Right renal cortex interstitium (tissue), 3 donors: ENCODE measurements at regions not wholly inside any gene's neighbourhood (a gene's known extent, or its start where the extent isn't known, plus 50 kb on each side); places are given as distances from the start of the nearest gene placed in this dataset.

Experiments used
- DNase-seq, 3 donors: peaks; one replicate each; pipeline ENCODE4 v3.0.0-alpha.2; 2013; ENCODE audit warnings: low read depth in 3 of 3, low spot score in 2 of 3

DNA sequence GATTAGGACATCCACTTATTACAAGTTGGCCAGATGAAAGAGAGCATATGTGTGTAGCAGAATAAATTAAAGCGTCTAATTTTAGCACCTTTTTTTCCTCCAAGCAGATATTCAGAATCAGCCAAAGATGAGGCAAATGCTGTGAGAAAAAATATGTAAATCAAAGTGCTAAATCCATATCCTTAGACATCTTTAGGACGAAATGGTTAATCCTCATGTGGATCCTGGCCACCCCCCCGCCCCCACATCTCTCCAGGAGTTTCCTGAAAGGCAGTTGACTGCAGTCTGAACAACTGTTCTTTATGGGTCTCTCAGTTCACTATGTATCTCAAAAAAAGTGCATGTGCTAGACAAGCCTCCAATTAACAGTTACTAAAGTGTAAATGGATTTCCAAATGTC, 1768.1 kb upstream of the SEL1L start:
- no peak for DNase-seq

DNA sequence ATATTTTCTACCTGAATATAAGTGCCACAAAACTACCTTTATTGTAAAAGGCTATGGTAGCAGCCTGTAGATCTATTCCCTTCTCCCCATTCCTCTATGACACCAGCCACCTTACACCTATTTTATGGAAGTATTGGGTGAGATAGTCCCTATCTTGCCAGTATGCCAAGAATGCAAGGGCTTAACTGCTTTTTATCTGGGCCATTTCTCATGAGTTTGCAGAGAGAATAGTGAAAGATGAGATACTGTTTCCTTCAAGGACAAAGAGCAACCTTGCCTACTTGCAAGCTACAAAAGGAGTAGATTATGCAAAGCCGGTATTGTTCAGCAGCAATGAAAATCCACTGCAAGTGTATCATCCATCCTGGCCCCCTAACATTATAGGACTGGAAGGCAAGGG, 1775.6 kb upstream of the SEL1L start:
- DNase-seq = no peak

DNA sequence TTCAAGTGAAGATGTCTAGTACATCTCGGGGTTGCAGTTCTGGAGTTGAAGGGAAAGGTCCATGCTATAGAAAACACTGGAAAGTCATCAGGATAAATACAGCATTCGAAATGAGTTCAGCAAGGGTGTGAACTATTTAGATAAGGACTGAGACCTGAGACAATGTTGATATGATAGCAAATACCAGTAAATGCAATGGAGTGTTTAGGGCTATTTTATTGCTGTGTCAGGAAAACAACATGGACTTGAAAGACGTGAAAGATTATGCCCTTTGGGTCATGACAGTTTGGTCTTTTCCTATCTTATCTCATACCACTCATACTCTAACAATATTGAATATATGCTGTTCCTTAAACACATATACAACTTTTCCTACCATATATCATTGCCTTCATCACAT, 1776.2 kb upstream of the SEL1L start:
- no peak for DNase-seq

DNA sequence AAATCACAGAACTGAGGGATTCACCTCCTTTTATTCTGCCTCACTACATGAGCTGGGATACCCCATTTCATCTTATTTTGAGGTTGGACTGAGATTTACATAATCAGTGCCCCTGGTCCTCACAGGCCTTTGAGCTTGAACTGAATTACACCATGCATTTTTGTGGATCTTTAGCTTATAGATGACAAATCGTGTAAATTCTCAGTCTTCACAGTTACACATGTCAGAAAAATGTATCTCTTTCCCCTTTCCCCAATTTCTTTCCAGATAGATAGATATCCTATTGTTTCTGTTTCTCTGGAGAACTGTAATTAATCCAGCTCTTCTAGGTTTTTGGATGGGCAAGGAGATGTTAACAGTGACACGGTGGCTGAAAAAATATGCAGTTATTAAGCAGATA, 1778.9 kb upstream of the SEL1L start:
- DNase-seq = no peak

DNA sequence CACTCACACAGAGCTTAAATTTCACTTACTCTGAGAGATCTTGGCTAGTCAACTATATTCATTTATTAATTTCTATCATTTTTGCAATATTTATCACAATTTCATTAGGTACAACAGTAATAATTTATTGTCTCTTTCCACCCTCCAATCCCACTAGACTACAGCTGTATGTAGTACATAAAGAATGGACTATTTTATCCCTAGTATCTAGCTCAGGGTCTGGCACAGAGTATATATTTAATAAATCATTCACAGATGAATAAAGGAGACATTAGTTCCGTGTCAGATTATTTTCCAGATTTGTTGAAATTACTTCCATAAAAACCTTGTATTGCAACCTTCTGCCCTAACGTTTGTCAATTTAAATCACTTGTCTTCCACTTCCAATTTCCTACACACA, 1781.1 kb upstream of the SEL1L start:
- no peak for DNase-seq

DNA sequence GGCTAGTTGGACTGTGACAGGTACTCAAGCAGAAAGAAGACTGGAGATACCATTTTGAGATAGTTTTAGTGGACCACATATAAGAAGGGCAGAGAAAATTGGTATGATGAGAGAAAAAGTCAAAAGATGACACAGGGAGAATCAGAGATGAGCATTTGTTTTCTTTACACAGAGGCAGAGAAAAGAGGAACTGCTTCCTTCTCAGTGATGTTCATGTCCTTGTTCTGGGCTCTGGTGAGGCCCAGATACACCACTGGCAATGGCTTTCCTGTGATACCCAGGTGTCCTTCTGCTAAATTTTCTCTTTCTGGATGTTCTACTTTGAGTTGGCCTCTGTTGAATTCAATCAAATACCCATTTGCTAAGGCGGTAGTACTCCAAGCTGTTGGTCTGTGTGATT, 1782.7 kb upstream of the SEL1L start:
- no peak for DNase-seq

DNA sequence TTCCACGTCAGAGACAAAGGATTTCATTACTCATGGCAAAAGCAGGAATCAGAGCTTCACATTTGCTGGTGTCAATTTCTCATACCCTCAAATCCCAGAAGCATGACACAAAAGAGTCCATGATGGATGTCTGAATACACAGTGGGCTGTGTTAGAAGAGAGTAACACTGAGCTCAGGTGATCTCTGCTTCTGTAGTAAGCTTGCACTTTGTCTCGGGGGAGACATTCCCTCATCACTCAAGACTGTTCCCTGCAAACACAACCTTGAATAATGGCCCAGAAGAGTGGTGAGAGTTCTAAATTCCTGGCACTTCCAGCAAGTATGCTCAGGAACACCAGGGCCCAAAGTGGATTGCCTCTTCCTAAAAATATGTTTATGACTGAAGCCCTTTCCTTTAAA, 1787.2 kb upstream of the SEL1L start:
- no peak for DNase-seq

DNA sequence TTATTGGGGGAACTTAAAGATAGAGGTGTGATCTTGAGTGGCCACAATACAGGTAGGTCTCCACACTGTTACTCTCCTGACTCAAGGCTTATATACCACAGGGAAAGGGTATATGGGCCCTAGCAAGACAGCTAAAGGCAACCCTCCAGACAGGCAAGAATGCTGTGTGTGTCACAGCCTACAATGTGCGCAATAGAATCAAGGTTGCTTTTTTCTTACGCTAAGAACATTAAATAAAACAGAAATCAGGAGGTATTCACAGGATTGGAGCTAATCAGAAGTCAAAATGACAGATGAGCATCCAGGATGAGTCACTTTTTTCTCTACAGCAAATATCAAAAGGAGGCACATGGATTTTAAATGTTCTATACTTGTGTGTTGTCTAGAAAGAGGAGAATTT, 1797.9 kb upstream of the SEL1L start:
- no peak for DNase-seq

DNA sequence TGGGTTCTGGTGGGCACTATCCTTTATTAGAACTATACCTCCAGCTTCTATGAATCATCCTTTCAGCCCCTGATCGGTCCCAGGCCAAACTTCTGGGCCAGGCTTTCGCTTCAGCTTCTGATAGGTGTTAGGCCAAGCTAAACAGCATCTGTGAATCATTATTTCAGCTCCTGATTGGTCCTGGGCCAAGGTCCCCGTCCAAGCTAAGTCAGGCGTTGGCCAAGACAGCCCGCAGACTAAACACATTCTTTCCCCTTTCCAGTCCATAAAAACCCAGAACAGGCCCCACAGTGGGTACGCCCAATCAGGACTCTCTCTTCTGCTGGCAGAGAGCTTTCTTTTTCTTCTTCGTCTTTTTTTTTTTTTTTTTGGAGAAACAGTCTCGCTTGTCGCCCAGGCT, 1808.9 kb upstream of the SEL1L start:
- DNase-seq = no peak

DNA sequence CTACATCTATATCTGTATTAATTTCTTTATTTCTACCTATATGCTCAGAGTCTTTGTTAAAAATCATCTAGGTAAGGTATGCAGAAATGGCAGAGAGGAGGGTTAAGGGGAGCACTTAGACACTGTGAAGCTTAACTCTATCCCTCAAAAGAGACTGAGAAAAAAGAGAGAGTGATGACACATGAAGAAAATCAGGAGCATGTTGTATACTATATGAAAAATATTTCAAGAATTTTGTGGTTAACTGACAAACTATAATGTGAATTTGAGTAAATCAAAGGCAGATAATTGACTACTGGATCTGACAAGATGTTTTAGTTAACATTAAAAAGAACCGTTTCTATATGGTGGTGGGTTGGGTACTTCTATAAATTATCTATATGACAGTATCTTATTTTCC, 1814.2 kb upstream of the SEL1L start:
- DNase-seq = no peak

DNA sequence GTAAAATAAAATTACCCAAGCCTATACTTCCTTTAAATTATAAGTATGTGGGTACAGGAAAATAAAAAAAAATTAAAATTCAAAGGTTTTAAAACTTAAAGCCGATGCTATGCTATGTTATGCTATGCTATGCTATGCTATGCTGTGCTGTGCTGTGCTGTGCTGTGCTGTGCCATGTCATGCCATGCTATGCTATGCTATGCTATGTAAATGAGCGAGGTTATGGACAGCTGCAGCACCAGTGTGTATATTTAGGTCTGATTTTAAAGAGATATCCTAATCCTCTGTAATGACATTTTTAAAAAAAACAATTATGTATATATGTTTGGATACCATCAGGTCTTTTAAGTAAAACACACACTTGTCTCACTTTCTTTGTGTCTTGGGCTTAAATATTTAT, 1822.0 kb upstream of the SEL1L start:
- no peak for DNase-seq

DNA sequence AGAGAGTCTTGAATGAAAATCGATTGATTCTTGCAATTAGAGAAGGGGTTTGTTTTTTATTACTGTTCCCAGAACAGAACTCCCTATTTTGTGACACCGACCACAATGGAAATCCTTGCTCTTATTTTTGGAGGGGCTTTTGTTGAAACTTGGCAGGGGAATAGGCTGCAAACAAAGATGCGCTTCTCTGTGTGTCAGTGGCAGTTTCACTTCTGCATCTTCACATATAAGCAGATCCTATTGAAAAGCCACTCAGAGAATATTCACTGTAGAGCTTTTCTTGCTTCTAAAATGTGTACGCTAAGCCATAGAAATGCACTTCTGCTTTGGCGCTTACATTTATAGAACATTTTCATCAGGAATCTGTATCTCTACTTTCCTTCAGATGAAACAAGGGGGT, 1822.4 kb upstream of the SEL1L start:
- DNase-seq = no peak

DNA sequence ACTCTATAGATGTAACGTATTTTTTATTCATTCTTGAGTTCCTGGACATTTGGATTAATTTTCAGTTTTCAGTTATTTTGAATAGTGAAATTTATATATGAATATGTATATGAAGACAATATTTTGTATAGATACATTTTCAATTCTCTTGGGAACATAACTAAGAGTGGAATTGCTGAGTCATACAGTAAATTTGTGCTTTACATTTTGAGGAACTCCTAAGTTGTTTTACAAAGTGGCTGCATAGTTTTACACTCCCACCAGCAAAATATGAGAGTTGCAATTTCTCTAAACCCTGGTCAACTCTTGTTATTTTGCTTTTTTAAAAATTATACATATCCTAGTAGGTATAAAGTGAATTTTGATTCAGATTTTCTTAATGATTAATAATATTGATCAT, 1838.6 kb upstream of the SEL1L start:
- no peak for DNase-seq

DNA sequence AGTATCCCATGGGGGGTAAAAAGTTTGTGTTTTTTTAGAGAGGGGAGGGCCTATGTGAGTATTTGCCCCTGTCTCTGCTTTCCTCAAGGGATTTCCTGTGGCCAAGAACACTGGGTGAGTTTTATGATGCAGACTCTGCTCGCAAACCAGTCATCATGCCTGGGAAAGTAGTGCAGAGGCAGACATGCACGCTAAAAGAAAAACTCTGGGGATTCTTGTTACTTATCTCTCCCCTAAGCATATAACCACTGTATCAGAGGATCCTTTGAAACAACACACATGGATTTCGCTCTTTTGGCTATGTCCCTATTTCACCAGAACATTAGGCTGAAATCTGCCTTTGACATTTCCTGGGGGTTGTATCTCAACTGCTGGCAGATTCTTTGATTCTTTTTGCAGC, 1845.8 kb upstream of the SEL1L start:
- no peak for DNase-seq

DNA sequence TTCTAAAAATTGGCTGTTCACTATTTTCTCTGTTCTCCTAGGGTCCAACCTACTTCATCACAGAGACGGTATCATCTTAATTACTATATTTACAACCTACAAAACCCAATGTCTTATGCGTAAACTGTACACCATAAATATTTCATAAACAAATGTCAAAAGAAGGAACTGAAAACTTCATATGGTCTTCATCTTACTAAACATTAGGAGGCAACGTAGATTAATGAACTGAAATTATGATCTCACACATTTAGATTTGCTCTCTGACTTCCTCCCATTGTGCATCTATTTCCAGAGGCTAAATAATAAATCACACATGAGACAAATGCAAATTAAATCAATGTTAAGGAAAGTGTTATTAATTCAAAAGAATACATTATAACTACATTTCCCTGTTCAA, 1850.6 kb upstream of the SEL1L start:
- DNase-seq = no peak

DNA sequence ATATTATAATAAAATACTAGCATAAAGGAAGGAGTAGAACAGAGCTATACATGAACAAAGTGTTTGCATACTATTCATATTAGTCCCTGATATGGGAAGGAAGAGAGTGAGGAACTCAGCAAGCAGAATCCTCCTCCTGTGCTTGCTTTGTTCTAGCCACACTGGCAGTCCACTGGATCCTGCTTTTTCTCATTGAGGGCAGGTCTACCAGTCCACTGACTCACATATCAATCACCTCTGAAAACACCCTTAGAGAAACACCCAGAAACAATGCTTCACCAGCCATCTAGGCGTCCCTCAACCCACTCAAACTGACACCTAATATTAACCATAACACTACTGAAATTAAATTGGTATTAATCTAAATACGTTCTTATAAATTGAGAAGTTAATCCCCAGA, 1861.7 kb upstream of the SEL1L start:
- DNase-seq = no peak

DNA sequence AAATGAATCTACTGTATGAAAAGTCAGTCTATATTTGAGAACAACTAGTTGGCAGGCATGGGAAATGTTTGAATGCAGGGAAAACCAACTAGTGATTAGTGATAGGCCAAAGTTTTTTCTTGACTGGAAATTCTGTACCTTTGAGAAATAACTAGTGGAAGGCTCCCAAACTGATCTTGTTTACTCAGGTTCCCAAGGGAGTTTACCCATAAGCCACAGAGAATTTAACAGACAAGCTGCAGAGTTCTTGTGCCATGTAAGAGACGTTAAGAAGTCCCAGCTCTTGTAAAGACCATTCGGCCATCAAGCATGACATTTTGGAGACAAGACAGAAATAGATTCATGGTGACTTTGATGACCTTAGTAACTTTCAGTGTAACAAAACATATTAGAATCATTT, 1882.8 kb upstream of the SEL1L start:
- no peak for DNase-seq

DNA sequence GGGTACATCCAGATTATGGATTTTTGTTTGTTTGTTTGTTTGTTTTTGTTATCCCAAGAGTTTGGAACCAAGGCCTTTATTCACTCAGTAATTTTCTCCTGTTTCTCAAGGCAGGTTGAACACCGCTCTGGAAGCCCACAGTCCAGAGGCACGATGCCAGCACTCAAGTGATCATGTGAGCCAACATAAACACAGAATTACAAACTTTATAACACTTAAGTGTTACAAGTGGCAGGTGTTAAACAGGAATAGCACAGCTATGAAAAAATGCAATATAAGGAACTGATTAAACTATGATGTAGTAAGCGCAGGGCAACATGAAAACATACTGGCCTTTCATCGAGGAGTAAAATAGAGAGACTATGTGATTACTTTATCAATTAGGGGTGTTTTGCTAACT, 1885.8 kb upstream of the SEL1L start:
- no peak for DNase-seq

DNA sequence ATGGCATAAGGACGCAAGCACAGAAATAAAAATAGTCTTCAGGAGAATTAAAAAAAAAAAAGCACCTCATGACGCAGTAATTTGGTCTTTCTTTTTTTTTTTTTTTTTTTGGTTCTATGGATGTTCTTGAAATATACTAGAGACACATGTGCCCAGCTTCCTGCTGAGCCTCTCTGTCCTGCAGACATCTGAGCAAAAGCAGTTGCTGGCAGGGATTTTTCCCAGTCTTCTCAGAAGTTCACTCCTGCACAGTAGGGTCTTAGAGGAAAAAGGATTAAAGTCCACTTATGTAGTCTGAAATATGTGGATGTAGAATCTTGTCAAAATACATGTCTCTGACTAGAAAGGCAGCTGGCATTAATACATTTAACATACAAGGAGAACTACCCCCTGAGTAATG, 1888.1 kb upstream of the SEL1L start:
- DNase-seq = no peak

DNA sequence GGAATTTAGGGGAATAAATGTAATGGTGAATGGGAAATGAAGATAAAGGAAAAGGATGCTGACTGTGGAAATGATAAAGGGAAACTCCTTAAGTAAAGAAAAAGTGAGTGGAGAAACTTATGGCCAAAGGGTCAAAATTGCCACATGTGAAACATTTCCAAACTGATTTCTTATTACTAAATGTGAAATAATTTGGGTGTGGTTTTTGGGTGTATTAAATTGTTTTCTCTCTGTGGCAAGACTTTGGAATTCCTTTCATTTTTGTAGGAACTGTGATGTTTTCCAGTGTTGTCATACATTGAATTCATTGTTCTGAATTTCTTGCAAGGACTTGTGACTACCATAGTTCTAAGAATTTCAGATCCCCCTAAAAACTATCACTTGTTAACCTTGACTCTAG, 1891.5 kb upstream of the SEL1L start:
- DNase-seq = no peak

DNA sequence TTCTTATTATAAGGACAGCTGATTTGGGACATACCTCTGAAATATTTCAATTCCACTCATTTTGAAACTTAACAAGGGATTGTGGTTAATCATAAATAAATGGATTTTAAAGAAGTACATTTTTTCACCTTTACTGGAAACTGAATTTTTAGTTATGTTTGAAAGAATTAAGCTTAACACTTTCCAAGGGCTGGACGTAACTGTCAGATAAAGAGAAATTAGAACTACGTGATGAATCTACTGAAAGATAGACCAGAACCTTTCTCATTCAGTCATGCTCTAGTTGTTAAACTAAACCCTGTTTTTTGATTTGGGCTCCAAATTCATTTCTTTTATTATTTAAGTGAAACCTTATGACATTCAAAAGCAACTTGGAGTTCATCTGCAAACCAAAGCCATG, 1892.1 kb upstream of the SEL1L start:
- no peak for DNase-seq

DNA sequence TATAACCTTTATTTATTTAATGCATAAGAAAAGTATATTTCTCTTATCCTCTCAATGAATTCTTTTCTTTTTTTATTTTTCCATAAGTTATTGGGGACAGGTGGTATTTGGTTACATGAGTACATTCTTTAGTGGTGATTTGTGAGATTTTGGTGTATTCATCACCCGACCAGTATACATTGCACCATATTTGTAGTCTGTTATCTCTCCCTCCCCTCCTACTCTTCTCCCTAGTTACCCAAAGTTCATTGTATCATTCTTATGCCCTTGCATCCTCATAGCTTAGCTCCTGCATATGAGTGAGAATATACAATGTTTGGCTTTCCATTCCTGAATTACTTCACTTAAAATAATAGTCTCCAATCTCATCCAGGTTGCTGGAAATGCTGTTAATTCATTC, 1900.0 kb upstream of the SEL1L start:
- no peak for DNase-seq

DNA sequence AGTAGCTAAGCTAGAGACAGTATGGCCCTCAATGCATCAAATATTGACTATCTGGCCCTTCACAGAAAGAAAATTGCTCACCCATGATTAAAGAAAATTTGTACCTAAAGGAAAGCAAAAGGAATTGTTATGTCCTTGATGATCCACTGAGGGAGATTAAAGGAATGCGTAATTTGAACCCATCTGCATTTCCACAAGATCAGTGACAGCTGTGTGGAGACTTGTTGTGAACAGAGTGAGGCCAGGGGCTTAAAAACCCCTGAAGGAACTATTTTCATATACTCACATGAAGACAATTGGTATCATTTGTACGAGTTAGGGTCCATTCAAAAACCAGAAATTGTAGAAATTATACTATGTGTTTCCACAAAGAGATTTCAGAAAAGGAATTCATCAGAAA, 1908.1 kb upstream of the SEL1L start:
- DNase-seq = no peak

DNA sequence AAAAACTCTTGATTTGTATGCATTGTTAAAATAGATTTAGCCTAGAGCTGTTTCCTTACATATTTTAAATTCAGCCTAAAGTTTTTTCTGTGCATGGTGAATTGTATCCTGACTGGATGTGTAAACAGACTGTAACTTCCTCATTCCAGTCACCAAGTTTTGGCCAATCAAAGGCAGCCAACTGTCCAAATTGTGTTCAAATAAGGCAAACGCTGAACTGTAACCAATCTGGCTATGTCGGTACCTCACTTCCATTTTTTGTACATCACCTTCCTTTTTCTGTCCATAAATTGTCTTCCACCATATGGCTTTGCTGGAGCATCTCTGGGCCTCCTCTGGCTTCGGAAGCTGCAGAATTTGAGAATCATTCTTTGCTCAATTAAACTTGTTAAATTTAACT, 1921.9 kb upstream of the SEL1L start:
- no peak for DNase-seq
